ENCODE measurements at regions not wholly inside any gene's neighbourhood (a gene's known extent, or its start where the extent isn't known, plus 50 kb on each side); places are given as distances from the start of the nearest gene placed in this dataset.

GRCh38 chr15:31483986-31484951, 157.6 kb downstream of the KLF13 start:
- H3K4me1 Mint-ChIP-seq (ENCODE audit: low read depth), result peaks cover 18% of the 10 kb centered on the region
- peaks cover 5% of the 10 kb centered on the region for H3K36me3 Mint-ChIP-seq (ENCODE audit: low read depth)
- H3K27ac Mint-ChIP-seq, result no peak overlapping the region
- peak overlapping the region; percentile 60 for H3K4me3 Mint-ChIP-seq
- intact Hi-C loops (cut with micrococcal nuclease), result loop anchor here (10.0 kb wide), 1 partner anchor 119 kb away; no protein-coding TSS in a partner anchor
- H3K9me3 Mint-ChIP-seq, result no peaks in the 10 kb centered on the region
- peaks cover 67% of the 10 kb centered on the region for H3K27me3 Mint-ChIP-seq

- no peak overlapping the region for H3K27ac Mint-ChIP-seq
- no peaks in the 10 kb centered on the region for H3K9me3 Mint-ChIP-seq
- intact Hi-C loops (cut with micrococcal nuclease), result loop anchor here (10.0 kb wide), 1 partner anchor 120 kb away; no protein-coding TSS in a partner anchor
- peaks cover 25% of the 10 kb centered on the region for H3K4me1 Mint-ChIP-seq (ENCODE audit: low read depth)
- H3K4me3 Mint-ChIP-seq, result no peak overlapping the region
- peaks cover 5% of the 10 kb centered on the region for H3K36me3 Mint-ChIP-seq (ENCODE audit: low read depth)
- peaks cover 63% of the 10 kb centered on the region for H3K27me3 Mint-ChIP-seq
These were observed 158.4 kb downstream of the KLF13 start for GRCh38 chr15:31484986-31485385.

- Mint-ChIP-seq H3K27ac (no peak overlapping the region), H3K4me3 (no peak overlapping the region), H3K9me3 (no peaks in the 10 kb centered on the region), H3K27me3 (peaks cover 60% of the 10 kb centered on the region), H3K4me1 (ENCODE audit: low read depth) (peaks cover 25% of the 10 kb centered on the region), H3K36me3 (ENCODE audit: low read depth) (peaks cover 5% of the 10 kb centered on the region)
- intact Hi-C loops (cut with micrococcal nuclease), result loop anchor here (10.0 kb wide), 1 partner anchor 121 kb away; no protein-coding TSS in a partner anchor
These were observed 158.8 kb downstream of the KLF13 start for GRCh38 chr15:31485431-31485830.

GRCh38 chr15:31485911-31486461, 159.4 kb downstream of the KLF13 start:
- intact Hi-C loops (cut with micrococcal nuclease), result loop anchor here (10.0 kb wide), 1 partner anchor 121 kb away; no protein-coding TSS in a partner anchor
- H3K27ac Mint-ChIP-seq, result no peak overlapping the region
- peaks cover 57% of the 10 kb centered on the region for H3K27me3 Mint-ChIP-seq
- H3K4me1 Mint-ChIP-seq (ENCODE audit: low read depth), result peaks cover 25% of the 10 kb centered on the region
- no peak overlapping the region for H3K4me3 Mint-ChIP-seq
- peaks cover 2% of the 10 kb centered on the region for H3K9me3 Mint-ChIP-seq
- H3K36me3 Mint-ChIP-seq (ENCODE audit: low read depth), result peaks cover 5% of the 10 kb centered on the region

GRCh38 chr15:31486506-31486905, 159.9 kb downstream of the KLF13 start:
- Mint-ChIP-seq H3K36me3 (ENCODE audit: low read depth) (peaks cover 5% of the 10 kb centered on the region), H3K4me1 (ENCODE audit: low read depth) (peaks cover 25% of the 10 kb centered on the region), H3K27me3 (peaks cover 54% of the 10 kb centered on the region), H3K9me3 (peaks cover 7% of the 10 kb centered on the region), H3K27ac (no peak overlapping the region), H3K4me3 (no peak overlapping the region)
- intact Hi-C loops (cut with micrococcal nuclease), result loop anchor here (10.0 kb wide), 1 partner anchor 122 kb away; no protein-coding TSS in a partner anchor

- H3K4me3 Mint-ChIP-seq, result no peak overlapping the region
These were observed 160.5 kb downstream of the KLF13 start for GRCh38 chr15:31486906-31487695.

GRCh38 chr15:31487811-31488436, 161.3 kb downstream of the KLF13 start:
- H3K4me1 Mint-ChIP-seq (ENCODE audit: low read depth), result peaks cover 25% of the 10 kb centered on the region
- H3K36me3 Mint-ChIP-seq (ENCODE audit: low read depth), result peaks cover 5% of the 10 kb centered on the region
- H3K4me3 Mint-ChIP-seq, result no peak overlapping the region
- no peak overlapping the region for H3K27ac Mint-ChIP-seq
- peaks cover 45% of the 10 kb centered on the region for H3K27me3 Mint-ChIP-seq
- H3K9me3 Mint-ChIP-seq, result peaks cover 14% of the 10 kb centered on the region
- intact Hi-C loops (cut with micrococcal nuclease), result loop anchor here (2.0 to 10.0 kb wide), 2 partner anchors 123 to 273 kb away; no protein-coding TSS in a partner anchor

More at GRCh38 chr15:31486906-31487695, 160.5 kb downstream of the KLF13 start:
- peaks cover 5% of the 10 kb centered on the region for H3K36me3 Mint-ChIP-seq (ENCODE audit: low read depth)
- peaks cover 50% of the 10 kb centered on the region for H3K27me3 Mint-ChIP-seq
- H3K4me1 Mint-ChIP-seq (ENCODE audit: low read depth), result peaks cover 25% of the 10 kb centered on the region
- intact Hi-C loops (cut with micrococcal nuclease), result loop anchor here (10.0 kb wide), 1 partner anchor 122 kb away; no protein-coding TSS in a partner anchor
- peaks cover 13% of the 10 kb centered on the region for H3K9me3 Mint-ChIP-seq
- H3K27ac Mint-ChIP-seq, result no peak overlapping the region

- Mint-ChIP-seq H3K27me3 (peaks cover 45% of the 10 kb centered on the region), H3K4me3 (no peak overlapping the region), H3K27ac (peak overlapping the region; percentile 15), H3K36me3 (ENCODE audit: low read depth) (peaks cover 5% of the 10 kb centered on the region), H3K4me1 (ENCODE audit: low read depth) (peaks cover 25% of the 10 kb centered on the region), H3K9me3 (peaks cover 14% of the 10 kb centered on the region)
- intact Hi-C loops (cut with micrococcal nuclease), result loop anchor here (2.0 to 10.0 kb wide), 2 partner anchors 124 to 274 kb away; no protein-coding TSS in a partner anchor
These were observed 162.0 kb downstream of the KLF13 start for GRCh38 chr15:31488437-31489204.

GRCh38 chr15:31489281-31489680, 162.6 kb downstream of the KLF13 start:
- Mint-ChIP-seq H3K36me3 (ENCODE audit: low read depth) (peaks cover 2% of the 10 kb centered on the region), H3K9me3 (peaks cover 14% of the 10 kb centered on the region), H3K27me3 (peaks cover 45% of the 10 kb centered on the region), H3K4me3 (no peak overlapping the region), H3K27ac (no peak overlapping the region), H3K4me1 (ENCODE audit: low read depth) (peaks cover 21% of the 10 kb centered on the region)
- intact Hi-C loops (cut with micrococcal nuclease), result loop anchor here (2.0 to 10.0 kb wide), 2 partner anchors 124 to 274 kb away; no protein-coding TSS in a partner anchor

- Mint-ChIP-seq H3K36me3 (ENCODE audit: low read depth) (no peaks in the 10 kb centered on the region), H3K27ac (no peak overlapping the region), H3K9me3 (peaks cover 14% of the 10 kb centered on the region), H3K4me3 (no peak overlapping the region), H3K27me3 (peaks cover 40% of the 10 kb centered on the region), H3K4me1 (ENCODE audit: low read depth) (peaks cover 19% of the 10 kb centered on the region)
- intact Hi-C loops (cut with micrococcal nuclease), result loop anchor here (1.0 to 10.0 kb wide), 4 partner anchors 51 to 825 kb away; no protein-coding TSS in a partner anchor
These were observed 163.4 kb downstream of the KLF13 start for GRCh38 chr15:31489801-31490646.

- H3K27ac Mint-ChIP-seq, result no peak overlapping the region
- H3K36me3 Mint-ChIP-seq (ENCODE audit: low read depth), result no peaks in the 10 kb centered on the region
- H3K4me3 Mint-ChIP-seq, result no peak overlapping the region
- H3K9me3 Mint-ChIP-seq, result peaks cover 14% of the 10 kb centered on the region
- peaks cover 17% of the 10 kb centered on the region for H3K27me3 Mint-ChIP-seq
- peaks cover 2% of the 10 kb centered on the region for H3K4me1 Mint-ChIP-seq (ENCODE audit: low read depth)
- intact Hi-C loops (cut with micrococcal nuclease), result loop anchor here (10.0 kb wide), 1 partner anchor 830 kb away; no protein-coding TSS in a partner anchor
These were observed 168.2 kb downstream of the KLF13 start for GRCh38 chr15:31494786-31495185.
